Karpas-422 (cell line): ENCODE measurements at regions not wholly inside any gene's neighbourhood (a gene's known extent, or its start where the extent isn't known, plus 50 kb on each side); places are given as distances from the start of the nearest gene placed in this dataset.
"Not testable (repeated sequence)": the region's sequence is repeated elsewhere in the genome, so short reads cannot be mapped to it uniquely, and the experiment has no call there.

Experiments used
- DNase-seq: peaks from one replicate; pipeline ENCODE4 v3.0.0-alpha.2; 2015
- H2AFZ ChIP-seq: fragments of 200-600 bp; sonication (generic); 2 replicates; pipeline ENCODE4 v1.6.1; 2014; ENCODE audit warnings: antibody characterized with exemption, low read length, mixed read lengths
- H3K27ac ChIP-seq: fragments of 200-600 bp; sonication (generic); 2 replicates; pipeline ENCODE4 v1.5.1; 2014; ENCODE audit warnings: mild to moderate bottlenecking, low read length, moderate library complexity
- H3K27me3 ChIP-seq: fragments of 200-600 bp; sonication (generic); 2 replicates; pipeline ENCODE4 v1.6.1; 2014; ENCODE audit warnings: low read length, mixed read lengths
- H3K36me3 ChIP-seq: fragments of 200-600 bp; sonication (generic); 2 replicates; pipeline ENCODE4 v1.6.1; 2014; ENCODE audit warnings: low read length, mixed read lengths; ENCODE audit not compliant: insufficient read depth
- H3K4me1 ChIP-seq: fragments of 200-600 bp; sonication (generic); 2 replicates; pipeline ENCODE4 v1.6.1; 2014; ENCODE audit warnings: mild to moderate bottlenecking, low read length, mixed read lengths
- H3K4me2 ChIP-seq: fragments of 200-600 bp; sonication (generic); 2 replicates; pipeline ENCODE4 v1.6.1; 2014; ENCODE audit warnings: low read length, low read depth, mild to moderate bottlenecking; ENCODE audit not compliant: poor library complexity, severe bottlenecking
- H3K4me3 ChIP-seq: fragments of 200-600 bp; sonication (generic); 2 replicates; pipeline ENCODE4 v1.5.1; 2014; ENCODE audit warnings: mild to moderate bottlenecking, antibody characterized with exemption, low read length, mixed read lengths
- H3K79me2 ChIP-seq: fragments of 200-600 bp; sonication (generic); 2 replicates; pipeline ENCODE4 v1.6.1; 2014; ENCODE audit warnings: mild to moderate bottlenecking, low read length, mixed read lengths
- H3K9ac ChIP-seq: fragments of 200-600 bp; sonication (generic); 2 replicates; pipeline ENCODE4 v1.6.0; 2014; ENCODE audit warnings: low read length
- H3K9me2 ChIP-seq: fragments of 200-600 bp; sonication (generic), shearing (Covaris generic); replicated peaks from 2 replicates; pipeline ENCODE4 v1.6.0; 2014; ENCODE audit warnings: mild to moderate bottlenecking, low read length, moderate library complexity; ENCODE audit not compliant: insufficient read depth
- H3K9me3 ChIP-seq: fragments of 300-700, 200-600 bp; sonication (generic); 2 replicates; pipeline ENCODE4 v1.6.1; 2014; ENCODE audit warnings: low read length, mixed read lengths
- H4K20me1 ChIP-seq: fragments of 200-600 bp; sonication (generic); 2 replicates; pipeline ENCODE4 v1.6.1; 2014; ENCODE audit warnings: mild to moderate bottlenecking, antibody characterized with exemption, low read length, low read depth; ENCODE audit not compliant: insufficient read depth

DNA sequence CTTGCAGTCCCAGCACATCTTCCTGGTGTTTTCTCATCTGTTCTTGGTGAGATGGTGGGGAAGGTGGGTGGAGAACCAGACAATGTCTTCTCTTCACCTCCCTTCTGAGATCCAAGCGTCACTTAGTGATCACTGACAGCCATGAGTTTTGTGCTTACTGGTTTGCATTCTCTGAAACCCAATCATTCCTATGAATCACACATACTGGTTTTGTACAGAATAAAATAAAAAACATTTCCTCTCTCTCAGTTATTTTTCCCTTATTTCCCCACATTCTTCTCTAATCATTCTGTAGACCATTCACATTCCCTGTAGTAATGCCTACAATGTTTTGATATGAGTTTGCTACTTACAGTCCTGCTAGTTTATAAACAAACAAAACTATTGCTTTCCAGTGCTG, 143.8 kb upstream of the SLC13A1 start:
- no peak overlapping the region for H3K4me2 ChIP-seq
- no peaks in the 10 kb centered on the region for H3K9me3 ChIP-seq
- H3K4me3 ChIP-seq: no peak overlapping the region
- no peak overlapping the region for H2AFZ ChIP-seq
- DNase-seq: no peak
- H3K79me2 ChIP-seq: no peaks in the 10 kb centered on the region
- no peaks in the 10 kb centered on the region for H3K9me2 ChIP-seq
- no peaks in the 10 kb centered on the region for H3K36me3 ChIP-seq
- no peaks in the 10 kb centered on the region for H3K27me3 ChIP-seq
- H3K9ac ChIP-seq: no peak overlapping the region
- no peak overlapping the region for H3K27ac ChIP-seq
- H4K20me1 ChIP-seq: no peaks in the 10 kb centered on the region
- H3K4me1 ChIP-seq: no peaks in the 10 kb centered on the region

GRCh38 chr7:123341102-123341501, 141.3 kb upstream of the SLC13A1 start:
- no peak overlapping the region for H3K27ac ChIP-seq
- H3K27me3 ChIP-seq: no peaks in the 10 kb centered on the region
- no peak overlapping the region for H3K4me3 ChIP-seq
- H3K79me2 ChIP-seq: no peaks in the 10 kb centered on the region
- no peaks in the 10 kb centered on the region for H3K9me3 ChIP-seq
- no peaks in the 10 kb centered on the region for H3K4me1 ChIP-seq
- no peak overlapping the region for H3K9ac ChIP-seq
- H4K20me1 ChIP-seq: no peaks in the 10 kb centered on the region
- H3K4me2 ChIP-seq: no peak overlapping the region
- no peak for DNase-seq
- H3K9me2 ChIP-seq: no peaks in the 10 kb centered on the region
- no peaks in the 10 kb centered on the region for H3K36me3 ChIP-seq
- H2AFZ ChIP-seq: no peak overlapping the region

DNA sequence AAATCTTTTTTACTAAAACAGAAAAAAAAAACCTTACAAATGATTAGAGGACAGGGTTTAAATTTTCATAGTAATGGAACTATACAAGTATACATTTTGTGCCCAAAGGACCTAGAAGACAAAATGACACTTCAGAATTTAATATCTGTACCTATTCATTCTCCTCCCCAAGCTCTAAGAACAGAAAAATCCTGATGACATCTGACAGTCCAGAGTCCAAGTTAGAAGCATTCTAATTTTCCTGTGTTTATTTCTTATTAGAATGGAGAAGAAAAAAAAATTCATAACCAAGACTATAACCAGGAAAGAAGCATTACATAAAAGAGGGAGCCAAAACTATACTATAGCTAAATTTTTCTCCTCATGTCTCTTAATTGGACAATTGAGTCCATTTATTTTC, 138.9 kb upstream of the SLC13A1 start:
- Histone ChIP-seq H3K27me3 (no peaks in the 10 kb centered on the region), H2AFZ (no peak overlapping the region), H3K4me2 (no peak overlapping the region), H3K79me2 (no peaks in the 10 kb centered on the region), H3K36me3 (no peaks in the 10 kb centered on the region), H3K9me2 (no peaks in the 10 kb centered on the region), H3K27ac (no peak overlapping the region), H4K20me1 (no peaks in the 10 kb centered on the region), H3K9me3 (no peaks in the 10 kb centered on the region), H3K9ac (no peak overlapping the region), H3K4me3 (no peak overlapping the region), H3K4me1 (no peaks in the 10 kb centered on the region)
- no peak for DNase-seq

DNA sequence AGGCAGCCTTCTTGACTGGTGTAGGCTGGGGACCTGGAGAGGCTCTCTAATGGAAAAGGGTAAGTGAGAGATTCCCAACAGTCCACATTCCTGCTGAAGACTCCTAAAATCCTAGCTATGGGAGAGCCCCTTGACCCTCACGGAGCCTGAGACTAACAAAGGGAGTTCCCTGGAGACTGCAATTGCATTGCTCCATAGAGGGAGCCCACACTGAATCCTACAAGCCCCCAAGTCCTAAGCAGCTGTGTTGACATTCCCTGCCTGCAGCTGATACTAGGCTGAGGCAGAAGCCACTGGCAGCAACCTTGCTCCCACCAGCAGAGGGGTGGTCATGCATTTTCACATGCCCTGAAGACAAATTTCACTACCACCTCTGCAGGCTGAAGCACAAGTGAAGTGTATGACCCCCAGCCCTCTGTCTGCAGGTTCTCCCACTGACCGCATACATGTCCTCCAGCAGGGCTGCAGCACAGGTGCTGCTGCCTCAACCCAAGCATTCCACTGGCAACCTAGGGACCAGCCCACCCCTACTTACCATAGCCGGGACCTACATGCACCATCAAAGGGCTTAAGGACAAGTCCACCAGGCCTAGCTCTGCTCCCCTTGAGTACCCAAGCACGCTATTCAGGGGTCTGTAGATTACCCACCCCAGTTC, 130.3 kb upstream of the SLC13A1 start:
- no peak overlapping the region for H2AFZ ChIP-seq
- no peak overlapping the region for H3K4me3 ChIP-seq
- no peaks in the 10 kb centered on the region for H4K20me1 ChIP-seq
- no peaks in the 10 kb centered on the region for H3K79me2 ChIP-seq
- no peaks in the 10 kb centered on the region for H3K36me3 ChIP-seq
- no peak overlapping the region for H3K27ac ChIP-seq
- H3K4me1 ChIP-seq: no peaks in the 10 kb centered on the region
- 0 out of 2 replicates have a peak, but pooled peaks cover 3% of the 10 kb centered on the region for H3K27me3 ChIP-seq
- no peaks in the 10 kb centered on the region for H3K9me2 ChIP-seq
- no peak overlapping the region for H3K4me2 ChIP-seq
- no peak for DNase-seq
- H3K9me3 ChIP-seq: no peaks in the 10 kb centered on the region
- no peak overlapping the region for H3K9ac ChIP-seq

DNA sequence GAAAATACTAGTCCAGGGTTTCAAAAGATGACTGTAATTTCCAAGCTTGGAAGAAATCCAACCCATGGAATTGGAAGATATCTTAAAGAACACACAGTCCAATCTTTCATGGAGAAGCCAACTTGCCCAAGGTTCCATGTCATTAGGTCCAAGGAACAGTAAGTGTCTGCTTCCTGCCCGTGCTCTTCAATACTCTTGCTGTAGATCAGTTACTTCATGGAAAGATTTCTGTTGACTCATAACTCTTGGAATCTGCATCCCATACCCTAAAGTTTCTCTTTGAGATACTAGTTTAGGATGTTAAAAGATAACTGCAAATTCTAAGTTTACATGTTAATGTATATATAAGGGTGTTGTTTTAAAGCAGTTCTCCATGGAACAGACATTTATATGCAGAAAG, 127.9 kb upstream of the SLC13A1 start:
- H3K36me3 ChIP-seq: no peaks in the 10 kb centered on the region

DNA sequence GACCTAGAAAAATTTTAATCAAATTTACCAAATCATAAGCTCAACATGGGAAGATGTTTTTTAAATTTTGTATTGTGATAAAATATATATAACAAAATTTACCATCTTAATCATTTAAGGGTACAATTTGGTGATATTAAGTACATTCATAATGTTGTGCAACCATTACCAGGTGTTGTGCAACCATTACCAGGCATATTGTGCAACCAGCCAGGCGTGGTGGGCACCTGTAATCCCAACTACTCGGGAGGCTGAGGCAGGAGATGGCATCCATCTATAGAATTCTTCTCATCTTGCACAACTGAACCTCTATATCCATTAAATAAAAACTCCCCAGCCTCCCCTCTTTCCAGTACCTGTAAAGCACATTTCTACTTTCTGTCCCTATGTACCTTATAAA, 124.5 kb upstream of the SLC13A1 start:
- Histone ChIP-seq H3K27me3 (no peaks in the 10 kb centered on the region), H3K4me1 (no peaks in the 10 kb centered on the region), H3K27ac (no peak overlapping the region), H4K20me1 (no peaks in the 10 kb centered on the region), H3K36me3 (no peaks in the 10 kb centered on the region), H3K9me3 (no peaks in the 10 kb centered on the region), H3K4me2 (no peak overlapping the region), H3K9ac (no peak overlapping the region), H3K79me2 (no peaks in the 10 kb centered on the region), H3K4me3 (no peak overlapping the region), H2AFZ (no peak overlapping the region), H3K9me2 (no peaks in the 10 kb centered on the region)
- no peak for DNase-seq

More for the DNA sequence above, 127.9 kb upstream of the SLC13A1 start:
- H2AFZ ChIP-seq: no peak overlapping the region
- H3K4me2 ChIP-seq: no peak overlapping the region
- H3K27me3 ChIP-seq: no peaks in the 10 kb centered on the region
- no peaks in the 10 kb centered on the region for H3K9me2 ChIP-seq
- H3K9ac ChIP-seq: no peak overlapping the region
- no peak overlapping the region for H3K4me3 ChIP-seq
- H3K27ac ChIP-seq: no peak overlapping the region
- H3K79me2 ChIP-seq: no peaks in the 10 kb centered on the region
- no peak for DNase-seq
- no peaks in the 10 kb centered on the region for H3K4me1 ChIP-seq
- no peaks in the 10 kb centered on the region for H3K9me3 ChIP-seq
- H4K20me1 ChIP-seq: no peaks in the 10 kb centered on the region

- no peak overlapping the region for H3K9ac ChIP-seq
- no peaks in the 10 kb centered on the region for H4K20me1 ChIP-seq
- no peak overlapping the region for H3K27ac ChIP-seq
- H3K9me2 ChIP-seq: no peaks in the 10 kb centered on the region
- no peak overlapping the region for H3K4me3 ChIP-seq
- H3K27me3 ChIP-seq: no peaks in the 10 kb centered on the region
- DNase-seq: no peak
- H3K36me3 ChIP-seq: no peaks in the 10 kb centered on the region
- no peak overlapping the region for H3K4me2 ChIP-seq
- H3K9me3 ChIP-seq: no peaks in the 10 kb centered on the region
- H3K4me1 ChIP-seq: no peaks in the 10 kb centered on the region
- no peaks in the 10 kb centered on the region for H3K79me2 ChIP-seq
- H2AFZ ChIP-seq: no peak overlapping the region
Measured at GRCh38 chr7:123323689-123324088, 123.9 kb upstream of the SLC13A1 start.

GRCh38 chr7:123321578-123321977, 121.8 kb upstream of the SLC13A1 start:
- not testable (repeated sequence) for DNase-seq, H3K9me3 ChIP-seq, H3K79me2 ChIP-seq

DNA sequence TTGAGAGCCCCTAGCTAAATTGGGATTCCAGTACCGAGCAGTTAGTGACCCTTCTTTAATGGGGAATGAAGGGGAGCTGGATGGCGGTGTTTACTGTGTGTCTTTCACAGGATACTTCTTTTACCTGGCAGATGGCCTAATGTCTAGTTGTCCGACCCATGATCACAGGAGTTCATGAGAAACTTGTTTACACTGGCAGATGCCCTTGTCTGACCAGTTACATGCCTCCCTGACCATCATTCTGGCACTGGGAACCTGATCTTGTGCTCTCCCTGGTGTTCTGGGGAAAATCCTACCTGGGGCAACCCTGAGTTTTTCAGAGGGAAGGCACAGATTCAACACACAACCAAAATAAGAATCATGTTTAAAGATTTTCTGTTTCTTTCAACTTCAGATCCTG, 120.1 kb upstream of the SLC13A1 start:
- H3K4me1 ChIP-seq: no peaks in the 10 kb centered on the region
- no peak overlapping the region for H3K4me3 ChIP-seq
- H3K4me2 ChIP-seq: no peak overlapping the region
- no peaks in the 10 kb centered on the region for H3K9me2 ChIP-seq
- H3K27me3 ChIP-seq: no peaks in the 10 kb centered on the region
- H3K27ac ChIP-seq: no peak overlapping the region
- H3K79me2 ChIP-seq: no peaks in the 10 kb centered on the region
- no peak overlapping the region for H3K9ac ChIP-seq
- no peaks in the 10 kb centered on the region for H4K20me1 ChIP-seq
- no peaks in the 10 kb centered on the region for H3K9me3 ChIP-seq
- DNase-seq: no peak
- no peak overlapping the region for H2AFZ ChIP-seq
- no peaks in the 10 kb centered on the region for H3K36me3 ChIP-seq

More at GRCh38 chr7:123321578-123321977, 121.8 kb upstream of the SLC13A1 start:
- H3K27me3 ChIP-seq, H3K9ac ChIP-seq, H3K9me2 ChIP-seq, H3K27ac ChIP-seq, H3K4me2 ChIP-seq, H2AFZ ChIP-seq, H3K36me3 ChIP-seq, H3K4me3 ChIP-seq, H4K20me1 ChIP-seq, H3K4me1 ChIP-seq: not testable (repeated sequence)
